GM12878 (cell line): ENCODE measurements at regions not wholly inside any gene's neighbourhood (a gene's known extent, or its start where the extent isn't known, plus 50 kb on each side); places are given as distances from the start of the nearest gene placed in this dataset.

Source experiments
- ATAC-seq: fragments of 200-7000 bp; cut with Tn5 transposase; 3 replicates; pipeline ENCODE4 v1.9.1; 2020; ENCODE audit warnings: mild to moderate bottlenecking, moderate library complexity
- BruUV-seq: library from RNA; stranded (reverse); fragments of 400-500 nt; replicated peaks from 2 replicates; lab custom pipeline; 2021; lab: Mats Ljungman, UMichigan
- CTCF ChIA-PET: fragments of 300-600 bp; sonication (Branson Sonifier 250); formaldehyde crosslinking; extraction: SDS; loops from one replicate; lab custom pipeline; 2021; ENCODE audit warnings: inconsistent platforms; lab: Yijun Ruan, JAX
- POLR2A ChIA-PET: fragments of 350-600 bp; formaldehyde crosslinking; extraction: SDS; loops from one replicate; lab custom pipeline; 2021; ENCODE audit warnings: inconsistent platforms; lab: Charles Lee
- RAD21 ChIA-PET: fragments of 300-600 bp; sonication (Branson Sonifier 250); formaldehyde crosslinking; loops from one replicate; lab custom pipeline; 2023; ENCODE audit warnings: antibody characterized with exemption; ENCODE audit not compliant: unreplicated experiment; lab: Charles Lee
- SMC1A ChIA-PET: fragments of 300-600 bp; sonication (Branson Sonifier 250); formaldehyde crosslinking; loops from one replicate; lab custom pipeline; 2023; ENCODE audit not compliant: unreplicated experiment, uncharacterized antibody; lab: Charles Lee
- DNase-seq: peaks from one replicate; pipeline ENCODE4 v3.0.0-alpha.2; 2011; ENCODE audit warnings: low read depth, low spot score
- FAIRE-seq: peaks from 3 replicates; lab custom pipeline; 2011; peaks lifted over from hg19 to GRCh38; lab: Jason Lieb, UNC
- H2AFZ ChIP-seq: 2 replicates; pipeline ENCODE4 v1.6.0; 2011; ENCODE audit warnings: low read depth, low read length, control low read depth; ENCODE audit not compliant: control insufficient read depth
- H3K27ac ChIP-seq: 2 replicates; pipeline ENCODE4 v1.5.1; 2011; ENCODE audit warnings: control low read depth; ENCODE audit not compliant: control insufficient read depth, insufficient read depth
- H3K27me3 ChIP-seq, 2 experiments: replicated peaks in 1 of 2; 2 replicates each; pipeline versions ENCODE4 v1.6.0 to v1.6.1; 2011; ENCODE audit warnings: low read length in 1 of 2; ENCODE audit not compliant: control insufficient read depth in 2 of 2, insufficient read depth in 2 of 2
- H3K36me3 ChIP-seq, 2 experiments: 2 replicates each; pipeline ENCODE4 v1.5.1; 2011; ENCODE audit warnings: low read length in 1 of 2; ENCODE audit not compliant: control insufficient read depth in 2 of 2, insufficient read depth in 2 of 2
- H3K4me1 ChIP-seq: 2 replicates; pipeline ENCODE4 v1.6.1; 2011; ENCODE audit warnings: mild to moderate bottlenecking, low read length, moderate library complexity, mixed read lengths; ENCODE audit not compliant: control insufficient read depth, insufficient read depth
- H3K4me2 ChIP-seq: 2 replicates; pipeline ENCODE4 v1.6.0; 2011; ENCODE audit warnings: control low read depth; ENCODE audit not compliant: control insufficient read depth, insufficient read depth
- H3K4me3 ChIP-seq: fragments of 200-600 bp; sonication (generic); 2 replicates; pipeline ENCODE4 v1.5.1; 2016
- H3K79me2 ChIP-seq: 2 replicates; pipeline ENCODE4 v1.6.0; 2011; ENCODE audit warnings: low read length; ENCODE audit not compliant: control insufficient read depth, insufficient read depth
- H3K9ac ChIP-seq: 2 replicates; pipeline ENCODE4 v1.8.0; 2011; ENCODE audit warnings: low read length, control low read depth, mixed read lengths; ENCODE audit not compliant: control insufficient read depth, insufficient read depth
- H3K9me3 ChIP-seq: replicated peaks from 3 replicates; pipeline ENCODE4 v1.5.1; 2011; ENCODE audit warnings: mild to moderate bottlenecking, low read length; ENCODE audit not compliant: control insufficient read depth, insufficient read depth
- H4K20me1 ChIP-seq: 2 replicates; pipeline ENCODE4 v1.6.0; 2011; ENCODE audit not compliant: control insufficient read depth, insufficient read depth
- CBX3 ChIP-seq: fragments of 200-600 bp; sonication (generic); IDR thresholded peaks from 2 replicates; pipeline ENCODE4 v1.6.1; 2016; ENCODE audit warnings: low read depth, borderline replicate concordance
- CHD1 ChIP-seq: IDR thresholded peaks from 2 replicates; pipeline ENCODE4 v1.6.1; 2012; ENCODE audit warnings: low read depth, low read length, improper control_type of control experiment
- EGR1 ChIP-seq, 2 experiments: IDR thresholded peaks; 1 replicate in 1 of 2; 2 replicates in 1 of 2; pipeline ENCODE4 v1.6.1; 2011 to 2012; ENCODE audit warnings: low read depth in 2 of 2, low read length in 2 of 2, borderline replicate concordance in 1 of 2, mild to moderate bottlenecking in 1 of 2, moderate library complexity in 1 of 2
- ESRRA ChIP-seq: IDR thresholded peaks from 2 replicates; pipeline ENCODE4 v1.6.1; 2012; ENCODE audit warnings: mild to moderate bottlenecking, low read length, improper control_type of control experiment
- LARP7 ChIP-seq: fragments of 450-650 bp; IDR thresholded peaks from 2 replicates; pipeline ENCODE4 v1.6.1; 2017; ENCODE audit warnings: mild to moderate bottlenecking
- PAX5 ChIP-seq: IDR thresholded peaks from 2 replicates; pipeline ENCODE4 v1.6.1; 2011; ENCODE audit warnings: low read depth, low read length, borderline replicate concordance
- RCOR1 ChIP-seq: conservative IDR thresholded peaks from 2 replicates; pipeline ENCODE4 v1.6.1; 2012; ENCODE audit warnings: low read depth, low read length, improper control_type of control experiment
- RUNX3 ChIP-seq: IDR thresholded peaks from 2 replicates; pipeline ENCODE4 v1.6.1; 2012; ENCODE audit warnings: low read length, inconsistent platforms
- SMAD1 ChIP-seq: fragments of 450-650 bp; IDR thresholded peaks from 2 replicates; pipeline ENCODE4 v1.6.1; 2018; ENCODE audit warnings: mild to moderate bottlenecking, low read depth; ENCODE audit not compliant: partially characterized antibody
- TCF12 ChIP-seq: IDR thresholded peaks from 2 replicates; pipeline ENCODE4 v1.6.1; 2011; ENCODE audit warnings: low read depth, mild to moderate bottlenecking, low read length
- WGBS: methylation state at CpG from one replicate; pipeline ENCODE4 v1.1.6; 2016; ENCODE audit warnings: low lambda C conversion rate; ENCODE audit not compliant: insufficient replicate concordance, insufficient coverage; ENCODE audit errors: missing lambda C conversion rate; 5-methylcytosine and 5-hydroxymethylcytosine counted together
- in situ Hi-C: fragments of 300-500 bp; cut with MboI; formaldehyde crosslinking; loops from 9 replicates; pipeline ENCODE4 v1.14.3; 2018; ENCODE audit warnings: mixed read lengths
- intact Hi-C: fragments of 100-400 bp; cut with micrococcal nuclease; formaldehyde crosslinking; loops from one replicate; pipeline ENCODE4 v1.14.2; 2022; ENCODE audit not compliant: unreplicated experiment
- TF ChIP-seq, protein P1 (sequence below): fragments of 450-650 bp; IDR thresholded peaks from 2 replicates; pipeline ENCODE4 v1.6.1; 2016; ENCODE audit warnings: mild to moderate bottlenecking
- TF ChIP-seq, protein P2 (sequence below): fragments of 450-650 bp; IDR thresholded peaks from 2 replicates; pipeline ENCODE4 v1.6.1; 2018; ENCODE audit warnings: mild to moderate bottlenecking, low read depth, moderate library complexity; ENCODE audit not compliant: partially characterized antibody

DNA sequence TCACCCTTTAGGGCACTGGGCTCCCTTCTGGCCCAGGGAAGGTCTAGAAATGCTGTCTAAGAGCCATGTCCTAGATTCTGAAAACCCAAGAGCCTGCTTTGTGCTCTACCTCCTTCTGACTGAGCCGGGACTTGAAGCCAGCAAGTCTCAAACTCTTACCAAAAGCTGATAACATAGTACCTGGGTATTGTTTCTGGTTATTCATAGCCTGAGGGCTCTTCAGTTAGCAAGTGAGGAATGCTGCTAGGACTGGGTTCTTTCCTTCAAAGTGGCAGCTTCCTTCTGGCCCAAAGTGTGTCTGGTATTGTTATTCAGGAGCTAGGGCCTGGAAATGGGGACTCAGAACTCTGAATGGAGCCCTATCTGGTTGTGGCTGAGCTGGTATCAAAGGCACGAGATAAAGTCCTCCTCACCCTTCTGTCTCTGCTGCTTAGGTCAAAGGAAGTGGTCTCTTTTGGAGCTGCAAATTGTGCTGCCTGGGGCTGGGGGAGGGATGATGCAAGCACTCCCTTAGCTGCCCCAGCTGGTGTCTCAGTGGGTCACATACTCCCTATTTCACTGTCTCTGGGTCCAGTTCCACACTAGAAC is 696.0 kb upstream of the CCDC179 start:
- ATAC-seq (no peak), DNase-seq (no peak), FAIRE-seq (no peak)
- H3K4me3 ChIP-seq = no peak overlapping the region
- no TSS peak for BruUV-seq
- POLR2A ChIA-PET = no interaction called here
- CTCF ChIA-PET = interaction anchor here (0.5 to 1.7 kb wide), 4 partner anchors 17 to 1274 kb away, joined by 3 to 7 read pairs (median 3); no protein-coding TSS in a partner anchor
- TF ChIP-seq PAX5 (no peak), RCOR1 (no peak), CHD1 (no peak), RUNX3 (no peak), CBX3 (no peak), LARP7 (no peak), EGR1 (IDR thresholded peaks at IDR 0.05; ENCODE audit: borderline replicate concordance in 1 of 2, low read depth in 2 of 2, low read length in 2 of 2) (no peak), ESRRA (no peak), SMAD1 (no peak), TCF12 (no peak)
- TF ChIP-seq, protein P1, sequence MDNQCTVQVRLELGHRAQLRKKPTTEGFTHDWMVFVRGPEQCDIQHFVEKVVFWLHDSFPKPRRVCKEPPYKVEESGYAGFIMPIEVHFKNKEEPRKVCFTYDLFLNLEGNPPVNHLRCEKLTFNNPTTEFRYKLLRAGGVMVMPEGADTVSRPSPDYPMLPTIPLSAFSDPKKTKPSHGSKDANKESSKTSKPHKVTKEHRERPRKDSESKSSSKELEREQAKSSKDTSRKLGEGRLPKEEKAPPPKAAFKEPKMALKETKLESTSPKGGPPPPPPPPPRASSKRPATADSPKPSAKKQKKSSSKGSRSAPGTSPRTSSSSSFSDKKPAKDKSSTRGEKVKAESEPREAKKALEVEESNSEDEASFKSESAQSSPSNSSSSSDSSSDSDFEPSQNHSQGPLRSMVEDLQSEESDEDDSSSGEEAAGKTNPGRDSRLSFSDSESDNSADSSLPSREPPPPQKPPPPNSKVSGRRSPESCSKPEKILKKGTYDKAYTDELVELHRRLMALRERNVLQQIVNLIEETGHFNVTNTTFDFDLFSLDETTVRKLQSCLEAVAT = no peak
- TF ChIP-seq, protein P2, sequence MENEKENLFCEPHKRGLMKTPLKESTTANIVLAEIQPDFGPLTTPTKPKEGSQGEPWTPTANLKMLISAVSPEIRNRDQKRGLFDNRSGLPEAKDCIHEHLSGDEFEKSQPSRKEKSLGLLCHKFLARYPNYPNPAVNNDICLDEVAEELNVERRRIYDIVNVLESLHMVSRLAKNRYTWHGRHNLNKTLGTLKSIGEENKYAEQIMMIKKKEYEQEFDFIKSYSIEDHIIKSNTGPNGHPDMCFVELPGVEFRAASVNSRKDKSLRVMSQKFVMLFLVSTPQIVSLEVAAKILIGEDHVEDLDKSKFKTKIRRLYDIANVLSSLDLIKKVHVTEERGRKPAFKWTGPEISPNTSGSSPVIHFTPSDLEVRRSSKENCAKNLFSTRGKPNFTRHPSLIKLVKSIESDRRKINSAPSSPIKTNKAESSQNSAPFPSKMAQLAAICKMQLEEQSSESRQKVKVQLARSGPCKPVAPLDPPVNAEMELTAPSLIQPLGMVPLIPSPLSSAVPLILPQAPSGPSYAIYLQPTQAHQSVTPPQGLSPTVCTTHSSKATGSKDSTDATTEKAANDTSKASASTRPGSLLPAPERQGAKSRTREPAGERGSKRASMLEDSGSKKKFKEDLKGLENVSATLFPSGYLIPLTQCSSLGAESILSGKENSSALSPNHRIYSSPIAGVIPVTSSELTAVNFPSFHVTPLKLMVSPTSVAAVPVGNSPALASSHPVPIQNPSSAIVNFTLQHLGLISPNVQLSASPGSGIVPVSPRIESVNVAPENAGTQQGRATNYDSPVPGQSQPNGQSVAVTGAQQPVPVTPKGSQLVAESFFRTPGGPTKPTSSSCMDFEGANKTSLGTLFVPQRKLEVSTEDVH = no peak
- no peak overlapping the region for H3K9ac ChIP-seq
- no peak overlapping the region for H3K4me2 ChIP-seq
- no peaks in the 10 kb centered on the region for H3K27me3 ChIP-seq
- no peaks in the 10 kb centered on the region for H3K36me3 ChIP-seq
- RAD21 ChIA-PET = interaction anchor here (0.9 to 1.3 kb wide), 2 partner anchors 443 to 458 kb away, joined by 3 to 4 read pairs; no protein-coding TSS in a partner anchor
- H3K9me3 ChIP-seq = no peaks in the 10 kb centered on the region
- H2AFZ ChIP-seq = no peak overlapping the region
- in situ Hi-C loops (no loop called here), intact Hi-C loops (no loop called here)
- H3K79me2 ChIP-seq = no peaks in the 10 kb centered on the region
- no peak overlapping the region for H3K27ac ChIP-seq
- SMC1A ChIA-PET = interaction anchor here (0.7 to 1.6 kb wide), 3 partner anchors 13 to 680 kb away, joined by 3 to 5 read pairs (median 4); no protein-coding TSS in a partner anchor
- H4K20me1 ChIP-seq = no peaks in the 10 kb centered on the region
- 0% methylated on average over 2 of the region's 2 CpGs for WGBS
- no peaks in the 10 kb centered on the region for H3K4me1 ChIP-seq
